ENCODE measurements at regions not wholly inside any gene's neighbourhood (a gene's known extent, or its start where the extent isn't known, plus 50 kb on each side); places are given as distances from the start of the nearest gene placed in this dataset.

- ATAC-seq: no peak
Measured at GRCh38 chr14:47826809-47827208, 151.4 kb upstream of the MDGA2 start.

GRCh38 chr14:47822326-47822725, 146.9 kb upstream of the MDGA2 start:
- no peak for ATAC-seq
- TF ChIP-seq ZFP30 (CRISPR knock-in tag; IDR thresholded peaks at IDR 0.05): no peak
- TF ChIP-seq ARNTL (CRISPR knock-in tag; IDR thresholded peaks at IDR 0.05; ENCODE audit: borderline replicate concordance, low read depth): no peak
- TF ChIP-seq ZFP3 (CRISPR knock-in tag; IDR thresholded peaks at IDR 0.05): no peak
- no peak for TF ChIP-seq ISL1 (CRISPR knock-in tag; IDR thresholded peaks at IDR 0.05)
- no peak for TF ChIP-seq TOX (CRISPR knock-in tag; IDR thresholded peaks at IDR 0.05; ENCODE audit: borderline replicate concordance)
- no peak for TF ChIP-seq ZC3H10 (CRISPR knock-in tag; IDR thresholded peaks at IDR 0.05)
- TF ChIP-seq POU6F1 (CRISPR knock-in tag; IDR thresholded peaks at IDR 0.05; ENCODE audit: borderline replicate concordance, low read depth): no peak
- TF ChIP-seq BACH2 (CRISPR knock-in tag; IDR thresholded peaks at IDR 0.05; ENCODE audit: borderline replicate concordance): no peak
- TF ChIP-seq PPARA (CRISPR knock-in tag; IDR thresholded peaks at IDR 0.05; ENCODE audit: borderline replicate concordance): no peak
- no peak for TF ChIP-seq SNAI2 (CRISPR knock-in tag; IDR thresholded peaks at IDR 0.05)

More at GRCh38 chr14:47826809-47827208, 151.4 kb upstream of the MDGA2 start:
- no peak for TF ChIP-seq CREB5 (CRISPR knock-in tag; IDR thresholded peaks at IDR 0.05; ENCODE audit: low read depth)
- no peak for TF ChIP-seq ZNF565 (CRISPR knock-in tag; conservative IDR thresholded peaks at IDR 0.05; ENCODE audit: low read depth)
- TF ChIP-seq ZNF70 (CRISPR knock-in tag; IDR thresholded peaks at IDR 0.05): no peak
- no peak for TF ChIP-seq BACH2 (CRISPR knock-in tag; IDR thresholded peaks at IDR 0.05; ENCODE audit: borderline replicate concordance)
- TF ChIP-seq TOX (CRISPR knock-in tag; IDR thresholded peaks at IDR 0.05; ENCODE audit: borderline replicate concordance): no peak
- TF ChIP-seq PATZ1 (CRISPR knock-in tag; IDR thresholded peaks at IDR 0.05; ENCODE audit: borderline replicate concordance): no peak
- TF ChIP-seq ISL1 (CRISPR knock-in tag; IDR thresholded peaks at IDR 0.05): no peak

- ATAC-seq: no peak
- no peak for TF ChIP-seq RARB (CRISPR knock-in tag; IDR thresholded peaks at IDR 0.05)
- TF ChIP-seq CREB5 (CRISPR knock-in tag; IDR thresholded peaks at IDR 0.05; ENCODE audit: low read depth): no peak
- no peak for TF ChIP-seq ISL1 (CRISPR knock-in tag; IDR thresholded peaks at IDR 0.05)
- TF ChIP-seq ESRRG (CRISPR knock-in tag; IDR thresholded peaks at IDR 0.05): no peak
- TF ChIP-seq POU6F1 (CRISPR knock-in tag; IDR thresholded peaks at IDR 0.05; ENCODE audit: borderline replicate concordance, low read depth): no peak
- TF ChIP-seq TSHZ2 (CRISPR knock-in tag; IDR thresholded peaks at IDR 0.05): no peak
- TF ChIP-seq PATZ1 (CRISPR knock-in tag; IDR thresholded peaks at IDR 0.05; ENCODE audit: borderline replicate concordance): no peak
Measured at GRCh38 chr14:47821135-47821534, 145.7 kb upstream of the MDGA2 start.

All from SK-N-SH treated with all-trans-retinoic acid at 6 μM for 48 hours (cell line).